Activated T-helper 2 cell treated with anti-CD3 and anti-CD28 coated beads, Interferon-gamma antibody, Interleukin-2, Interleukin-4, amounts not matched to agents 10 μg/mL and 5 μg/mL and 100 μg/mL, durations not matched to agents 14 hours and 24 hours and 36 hours (primary cell): ENCODE measurements at regions not wholly inside any gene's neighbourhood (a gene's known extent, or its start where the extent isn't known, plus 50 kb on each side); places are given as distances from the start of the nearest gene placed in this dataset.

Source experiments
- DNase-seq: peaks from one replicate; pipeline ENCODE4 v3.0.0; 2021; ENCODE audit warnings: low spot score
- H3K27ac Mint-ChIP-seq: one replicate; pipeline ENCODE4 v1.8.0; 2021; ENCODE audit warnings: mixed read lengths
- H3K27me3 Mint-ChIP-seq: one replicate; pipeline ENCODE4 v1.8.0; 2021; ENCODE audit warnings: low read depth, mixed read lengths
- H3K36me3 Mint-ChIP-seq: one replicate; pipeline ENCODE4 v1.8.0; 2021; ENCODE audit warnings: low read depth, mixed read lengths
- H3K4me1 Mint-ChIP-seq: one replicate; pipeline ENCODE4 v1.8.0; 2021; ENCODE audit warnings: low read depth, mixed read lengths
- H3K4me3 Mint-ChIP-seq: one replicate; pipeline ENCODE4 v1.8.0; 2021; ENCODE audit warnings: low read depth, mild to moderate bottlenecking, moderate library complexity, mixed read lengths
- H3K9me3 Mint-ChIP-seq: one replicate; pipeline ENCODE4 v1.8.0; 2021; ENCODE audit warnings: mixed read lengths
- intact Hi-C: fragments of 100-400 bp; cut with micrococcal nuclease; formaldehyde crosslinking; loops from one replicate; pipeline ENCODE4 v1.15.1; 2023

- no peak overlapping the region for H3K27ac Mint-ChIP-seq
- H3K36me3 Mint-ChIP-seq: no peaks in the 10 kb centered on the region
- intact Hi-C loops: no loop called here
- peaks cover 17% of the 10 kb centered on the region for H3K9me3 Mint-ChIP-seq
- no peak for DNase-seq
- no peak overlapping the region for H3K4me3 Mint-ChIP-seq
- H3K4me1 Mint-ChIP-seq: no peaks in the 10 kb centered on the region
- no peaks in the 10 kb centered on the region for H3K27me3 Mint-ChIP-seq
Measured at GRCh38 chr15:97182581-97182980, 777.9 kb upstream of the ARRDC4 start.

- Mint-ChIP-seq H3K4me3 (no peak overlapping the region), H3K36me3 (no peaks in the 10 kb centered on the region), H3K27me3 (no peaks in the 10 kb centered on the region), H3K4me1 (no peaks in the 10 kb centered on the region), H3K9me3 (peaks cover 14% of the 10 kb centered on the region), H3K27ac (no peak overlapping the region)
- DNase-seq: no peak
- intact Hi-C loops: no loop called here
Measured at GRCh38 chr15:97189162-97189780, 771.2 kb upstream of the ARRDC4 start.

GRCh38 chr15:97194750-97195149 is 765.8 kb upstream of the ARRDC4 start:
- no peaks in the 10 kb centered on the region for H3K27me3 Mint-ChIP-seq
- no peak overlapping the region for H3K27ac Mint-ChIP-seq
- intact Hi-C loops: no loop called here
- H3K9me3 Mint-ChIP-seq: peaks cover 4% of the 10 kb centered on the region
- no peaks in the 10 kb centered on the region for H3K4me1 Mint-ChIP-seq
- no peaks in the 10 kb centered on the region for H3K36me3 Mint-ChIP-seq
- H3K4me3 Mint-ChIP-seq: no peak overlapping the region
- DNase-seq: no peak

GRCh38 chr15:97196048-97197014 is 764.2 kb upstream of the ARRDC4 start:
- H3K4me3 Mint-ChIP-seq: no peak overlapping the region
- no peak overlapping the region for H3K27ac Mint-ChIP-seq
- H3K27me3 Mint-ChIP-seq: no peaks in the 10 kb centered on the region
- H3K36me3 Mint-ChIP-seq: no peaks in the 10 kb centered on the region
- H3K4me1 Mint-ChIP-seq: no peaks in the 10 kb centered on the region
- H3K9me3 Mint-ChIP-seq: peaks cover 4% of the 10 kb centered on the region
- intact Hi-C loops: no loop called here
- no peak for DNase-seq

GRCh38 chr15:97199393-97200051 is 761.0 kb upstream of the ARRDC4 start:
- DNase-seq: no peak
- no peak overlapping the region for H3K27ac Mint-ChIP-seq

GRCh38 chr15:97200161-97200560 is 760.3 kb upstream of the ARRDC4 start:
- Mint-ChIP-seq H3K27ac (no peak overlapping the region), H3K27me3 (no peaks in the 10 kb centered on the region), H3K4me1 (no peaks in the 10 kb centered on the region), H3K36me3 (no peaks in the 10 kb centered on the region), H3K9me3 (no peaks in the 10 kb centered on the region), H3K4me3 (no peak overlapping the region)
- intact Hi-C loops: no loop called here
- DNase-seq: no peak

More at GRCh38 chr15:97199393-97200051, 761.0 kb upstream of the ARRDC4 start:
- intact Hi-C loops: no loop called here
- no peaks in the 10 kb centered on the region for H3K4me1 Mint-ChIP-seq
- H3K4me3 Mint-ChIP-seq: no peak overlapping the region
- no peaks in the 10 kb centered on the region for H3K9me3 Mint-ChIP-seq
- no peaks in the 10 kb centered on the region for H3K27me3 Mint-ChIP-seq
- no peaks in the 10 kb centered on the region for H3K36me3 Mint-ChIP-seq

GRCh38 chr15:97210277-97210676 is 750.2 kb upstream of the ARRDC4 start:
- Mint-ChIP-seq H3K36me3 (no peaks in the 10 kb centered on the region), H3K4me3 (no peak overlapping the region), H3K9me3 (no peaks in the 10 kb centered on the region), H3K4me1 (no peaks in the 10 kb centered on the region), H3K27ac (no peak overlapping the region), H3K27me3 (no peaks in the 10 kb centered on the region)
- no peak for DNase-seq
- intact Hi-C loops: no loop called here

- no peaks in the 10 kb centered on the region for H3K4me1 Mint-ChIP-seq
- no peaks in the 10 kb centered on the region for H3K9me3 Mint-ChIP-seq
- no peaks in the 10 kb centered on the region for H3K27me3 Mint-ChIP-seq
- no peaks in the 10 kb centered on the region for H3K36me3 Mint-ChIP-seq
- no peak overlapping the region for H3K27ac Mint-ChIP-seq
- H3K4me3 Mint-ChIP-seq: no peak overlapping the region
- no peak for DNase-seq
- intact Hi-C loops: no loop called here
Measured at GRCh38 chr15:97215629-97216028, 744.9 kb upstream of the ARRDC4 start.

GRCh38 chr15:97224191-97224641 is 736.3 kb upstream of the ARRDC4 start:
- H3K27me3 Mint-ChIP-seq: no peaks in the 10 kb centered on the region
- intact Hi-C loops: no loop called here
- H3K4me3 Mint-ChIP-seq: no peak overlapping the region

GRCh38 chr15:97234851-97235610 is 725.5 kb upstream of the ARRDC4 start:
- no peaks in the 10 kb centered on the region for H3K36me3 Mint-ChIP-seq
- H3K27me3 Mint-ChIP-seq: no peaks in the 10 kb centered on the region
- no peaks in the 10 kb centered on the region for H3K9me3 Mint-ChIP-seq
- no peak overlapping the region for H3K27ac Mint-ChIP-seq
- H3K4me1 Mint-ChIP-seq: no peaks in the 10 kb centered on the region
- intact Hi-C loops: loop anchor here (5.0 to 10.0 kb wide), 2 partner anchors 878 to 910 kb away; no protein-coding TSS in a partner anchor
- no peak overlapping the region for H3K4me3 Mint-ChIP-seq
- DNase-seq: no peak

More at GRCh38 chr15:97224191-97224641, 736.3 kb upstream of the ARRDC4 start:
- Mint-ChIP-seq H3K27ac (no peak overlapping the region), H3K4me1 (no peaks in the 10 kb centered on the region), H3K36me3 (no peaks in the 10 kb centered on the region), H3K9me3 (no peaks in the 10 kb centered on the region)
- no peak for DNase-seq

- H3K27ac Mint-ChIP-seq: no peak overlapping the region
- H3K36me3 Mint-ChIP-seq: no peaks in the 10 kb centered on the region
- DNase-seq: no peak
- H3K9me3 Mint-ChIP-seq: no peaks in the 10 kb centered on the region
- no peak overlapping the region for H3K4me3 Mint-ChIP-seq
- no peaks in the 10 kb centered on the region for H3K27me3 Mint-ChIP-seq
- intact Hi-C loops: loop anchor here (5.0 to 10.0 kb wide), 2 partner anchors 878 to 911 kb away; no protein-coding TSS in a partner anchor
- no peaks in the 10 kb centered on the region for H3K4me1 Mint-ChIP-seq
Measured at GRCh38 chr15:97235611-97235985, 724.9 kb upstream of the ARRDC4 start.

GRCh38 chr15:97236140-97236539 is 724.4 kb upstream of the ARRDC4 start:
- no peaks in the 10 kb centered on the region for H3K4me1 Mint-ChIP-seq
- no peak overlapping the region for H3K4me3 Mint-ChIP-seq
- DNase-seq: no peak

More at GRCh38 chr15:97236140-97236539, 724.4 kb upstream of the ARRDC4 start:
- Mint-ChIP-seq H3K27me3 (no peaks in the 10 kb centered on the region), H3K27ac (no peak overlapping the region), H3K9me3 (no peaks in the 10 kb centered on the region), H3K36me3 (no peaks in the 10 kb centered on the region)
- intact Hi-C loops: loop anchor here (5.0 to 10.0 kb wide), 2 partner anchors 879 to 911 kb away; no protein-coding TSS in a partner anchor
